Retinal pigment epithelial cell (primary cell): ENCODE measurements at regions not wholly inside any gene's neighbourhood (a gene's known extent, or its start where the extent isn't known, plus 50 kb on each side); places are given as distances from the start of the nearest gene placed in this dataset.

ENCODE experiments used
- DNase-seq: peaks from one replicate; pipeline ENCODE4 v3.0.0-alpha.2; 2010; ENCODE audit warnings: low read depth
- H3K4me3 ChIP-seq: 2 replicates; pipeline ENCODE4 v1.5.1; 2011; ENCODE audit warnings: mild to moderate bottlenecking, low read length, control low read depth, moderate library complexity
- CTCF ChIP-seq: conservative IDR thresholded peaks from 2 replicates; pipeline ENCODE4 v1.5.1; 2011; ENCODE audit warnings: low read depth, low read length, control low read depth, inconsistent platforms

DNA sequence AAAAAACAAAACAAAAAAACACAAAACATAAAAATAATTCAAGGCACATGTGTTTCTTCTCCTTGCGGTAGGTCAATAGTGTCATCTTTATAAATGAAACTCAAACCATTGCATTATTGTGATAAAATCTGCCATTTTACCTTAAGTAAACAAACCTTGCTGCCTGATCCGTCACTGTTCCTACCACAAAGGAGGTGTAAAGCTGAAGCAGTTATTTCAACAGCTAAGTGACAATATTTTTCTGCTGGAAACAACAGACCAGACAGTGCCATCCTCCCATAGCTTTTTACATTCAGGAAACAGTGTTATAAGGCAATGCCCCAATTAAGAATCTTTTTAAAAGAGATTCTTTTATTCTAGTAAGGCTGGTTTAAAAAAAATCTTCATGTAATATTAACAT lies 242.7 kb downstream of the PPP1R2C start:
- no peak for DNase-seq
- no peak overlapping the region for H3K4me3 ChIP-seq
- no peak for TF ChIP-seq CTCF

DNA sequence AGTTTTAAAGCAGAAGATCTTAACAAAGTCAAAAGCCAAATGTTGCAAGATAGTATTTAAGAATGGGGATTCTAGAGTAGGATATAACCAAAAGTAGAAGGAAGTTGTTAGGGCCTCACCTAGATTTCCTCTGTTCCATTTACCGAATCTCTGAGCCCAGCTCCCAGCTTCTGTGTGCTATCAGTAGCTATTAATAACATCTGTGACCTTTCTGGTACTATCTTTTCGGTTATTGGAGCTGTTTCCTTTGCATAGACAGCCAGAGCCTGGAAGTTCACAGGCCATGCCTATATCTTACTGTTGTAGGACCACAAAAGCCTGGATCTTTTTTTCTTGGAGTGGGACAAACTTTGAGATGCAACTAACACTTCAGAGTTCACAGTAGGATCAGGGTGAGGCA lies 244.2 kb downstream of the PPP1R2C start:
- H3K4me3 ChIP-seq: no peak overlapping the region
- TF ChIP-seq CTCF: no peak
- DNase-seq: no peak

DNA sequence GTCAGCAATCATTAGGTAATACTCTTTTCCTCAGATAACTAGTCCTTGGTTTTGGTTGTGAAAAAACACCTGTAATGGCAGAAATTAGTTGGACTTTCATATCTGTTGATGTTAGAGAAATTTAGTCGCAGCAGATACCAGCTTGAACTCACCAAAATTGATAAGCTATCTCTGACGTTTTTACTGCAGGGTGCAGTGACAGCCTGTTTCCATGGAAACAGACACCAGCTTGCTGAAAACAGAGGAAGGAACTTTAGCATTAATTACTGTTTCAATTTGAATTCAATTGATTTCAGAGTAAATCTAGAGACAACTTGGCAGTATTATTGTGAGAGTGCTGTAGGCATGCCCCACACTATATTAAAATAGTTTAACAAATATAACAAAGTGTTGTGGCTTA lies 246.5 kb downstream of the PPP1R2C start:
- H3K4me3 ChIP-seq: no peak overlapping the region
- TF ChIP-seq CTCF: no peak
- no peak for DNase-seq

- H3K4me3 ChIP-seq: no peak overlapping the region
- peak; percentile 33 for TF ChIP-seq CTCF
- peak; percentile 18 for DNase-seq
These were observed 247.9 kb downstream of the PPP1R2C start for GRCh38 chrX:42530027-42530426.

GRCh38 chrX:42524379-42524778 lies 253.6 kb downstream of the PPP1R2C start:
- no peak overlapping the region for H3K4me3 ChIP-seq
- TF ChIP-seq CTCF: no peak
- peak; percentile 33 for DNase-seq

DNA sequence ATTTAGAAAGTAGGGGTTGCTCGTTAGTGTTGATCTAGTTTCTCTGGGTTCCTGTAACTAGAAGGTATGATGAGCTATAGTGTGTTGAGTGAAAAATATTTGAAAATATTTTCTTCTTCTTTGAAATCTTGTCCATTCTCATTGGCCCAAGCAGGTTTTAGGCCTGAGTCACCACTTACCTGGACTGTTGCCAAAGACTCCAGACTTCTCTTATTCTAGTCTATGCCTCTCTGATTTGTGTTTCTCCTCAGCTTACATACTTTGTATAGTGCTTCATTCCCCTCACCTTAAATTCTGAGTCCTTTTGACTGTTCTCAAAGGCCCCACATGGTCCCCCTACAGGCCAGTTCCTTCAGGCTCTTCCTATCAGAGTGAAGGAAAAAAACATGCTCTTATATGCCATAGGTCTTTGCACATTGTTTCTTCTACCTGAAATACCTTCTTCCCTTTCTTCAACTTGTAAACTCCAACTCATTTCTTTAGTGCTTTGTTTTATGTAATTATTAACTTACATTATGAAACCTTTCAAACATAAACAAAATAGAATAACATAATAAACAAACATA lies 258.2 kb downstream of the PPP1R2C start:
- no peak for TF ChIP-seq CTCF
- no peak overlapping the region for H3K4me3 ChIP-seq
- peak; percentile 20 for DNase-seq

DNA sequence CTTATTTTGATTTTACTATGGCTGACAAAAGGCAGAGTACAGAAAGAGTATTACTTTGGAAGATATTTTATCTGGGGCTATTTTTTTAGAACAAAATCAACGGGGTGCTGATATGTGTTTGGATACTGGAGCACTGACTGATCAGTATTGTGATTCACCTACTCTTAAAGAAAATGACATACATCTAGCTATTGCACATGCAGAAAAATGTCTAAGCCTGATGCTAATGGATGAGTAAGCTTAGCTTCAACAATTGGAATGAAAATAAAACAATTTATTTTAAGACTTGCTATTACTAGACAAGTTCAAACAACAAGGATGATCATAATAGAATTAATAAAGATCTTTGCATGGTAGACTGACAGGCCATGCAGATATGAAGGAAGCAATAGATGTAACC lies 262.0 kb downstream of the PPP1R2C start:
- no peak overlapping the region for H3K4me3 ChIP-seq
- DNase-seq: no peak
- no peak for TF ChIP-seq CTCF
